H1 (cell line): ENCODE measurements at regions not wholly inside any gene's neighbourhood (a gene's known extent, or its start where the extent isn't known, plus 50 kb on each side); places are given as distances from the start of the nearest gene placed in this dataset.

Source experiments
- BRCA1 ChIP-seq: IDR thresholded peaks from 2 replicates; pipeline ENCODE4 v1.6.1; 2012; ENCODE audit warnings: low read depth, low read length, improper control_type of control experiment
- GABPA ChIP-seq: IDR thresholded peaks from 2 replicates; pipeline ENCODE4 v1.6.1; 2011; ENCODE audit warnings: mild to moderate bottlenecking, low read length, moderate library complexity, borderline replicate concordance; ENCODE audit not compliant: insufficient read depth
- HDAC6 ChIP-seq: IDR thresholded peaks from one replicate; pipeline ENCODE4 v1.7.1; 2012; ENCODE audit warnings: low read depth, mild to moderate bottlenecking, inconsistent platforms, low read length, moderate library complexity
- PHF8 ChIP-seq: fragments of 200-600 bp; sonication (generic); conservative IDR thresholded peaks from 2 replicates; pipeline ENCODE4 v1.7.1; 2012; ENCODE audit warnings: low read depth, mild to moderate bottlenecking, inconsistent platforms, low read length, moderate library complexity
- RAD21 ChIP-seq, 2 experiments: IDR thresholded peaks in 1 of 2; conservative IDR thresholded peaks in 1 of 2; 2 replicates each; pipeline ENCODE4 v1.6.1; 2011; ENCODE audit warnings: low read depth in 2 of 2, low read length in 2 of 2, improper control_type of control experiment in 1 of 2, inconsistent platforms in 1 of 2, mild to moderate bottlenecking in 1 of 2, moderate library complexity in 1 of 2
- TF ChIP-seq, protein P1 (sequence below), 3 experiments: IDR thresholded peaks; 1 replicate in 2 of 3; 2 replicates in 1 of 3; pipeline versions ENCODE4 v1.5.1 to v1.6.1; 2011; ENCODE audit warnings: low read length in 3 of 3, mild to moderate bottlenecking in 3 of 3, inconsistent platforms in 2 of 3, low read depth in 1 of 3, moderate library complexity in 1 of 3; ENCODE audit not compliant: insufficient read depth in 1 of 3; ENCODE audit errors: control extremely low read depth in 1 of 3

DNA sequence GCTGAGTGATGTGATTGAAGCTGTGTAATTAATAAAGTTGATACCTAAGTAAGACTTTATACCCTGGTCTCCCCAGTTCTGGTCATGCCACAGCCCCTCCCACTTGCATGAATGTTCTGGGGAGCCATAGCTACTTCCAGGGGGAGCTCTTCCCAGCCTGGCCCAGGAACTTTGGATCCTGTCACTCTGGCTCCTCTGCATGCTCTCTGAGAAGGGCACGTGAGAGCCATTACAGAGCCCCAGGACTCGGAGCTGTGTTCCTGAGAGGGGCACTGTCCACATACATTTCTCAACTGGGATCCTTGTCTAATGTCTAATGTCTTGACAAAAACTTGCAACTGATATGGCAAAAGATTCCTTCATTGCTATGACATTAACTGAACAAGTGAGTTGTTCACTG is 173.9 kb upstream of the NPY start:
- TF ChIP-seq, protein P1, sequence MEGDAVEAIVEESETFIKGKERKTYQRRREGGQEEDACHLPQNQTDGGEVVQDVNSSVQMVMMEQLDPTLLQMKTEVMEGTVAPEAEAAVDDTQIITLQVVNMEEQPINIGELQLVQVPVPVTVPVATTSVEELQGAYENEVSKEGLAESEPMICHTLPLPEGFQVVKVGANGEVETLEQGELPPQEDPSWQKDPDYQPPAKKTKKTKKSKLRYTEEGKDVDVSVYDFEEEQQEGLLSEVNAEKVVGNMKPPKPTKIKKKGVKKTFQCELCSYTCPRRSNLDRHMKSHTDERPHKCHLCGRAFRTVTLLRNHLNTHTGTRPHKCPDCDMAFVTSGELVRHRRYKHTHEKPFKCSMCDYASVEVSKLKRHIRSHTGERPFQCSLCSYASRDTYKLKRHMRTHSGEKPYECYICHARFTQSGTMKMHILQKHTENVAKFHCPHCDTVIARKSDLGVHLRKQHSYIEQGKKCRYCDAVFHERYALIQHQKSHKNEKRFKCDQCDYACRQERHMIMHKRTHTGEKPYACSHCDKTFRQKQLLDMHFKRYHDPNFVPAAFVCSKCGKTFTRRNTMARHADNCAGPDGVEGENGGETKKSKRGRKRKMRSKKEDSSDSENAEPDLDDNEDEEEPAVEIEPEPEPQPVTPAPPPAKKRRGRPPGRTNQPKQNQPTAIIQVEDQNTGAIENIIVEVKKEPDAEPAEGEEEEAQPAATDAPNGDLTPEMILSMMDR (IDR thresholded peaks at IDR 0.05; ENCODE audit: control extremely low read depth in 1 of 3, insufficient read depth in 1 of 3, low read depth in 1 of 3, low read length in 3 of 3) = no peak
- TF ChIP-seq RAD21 (IDR thresholded peaks at IDR 0.05 in 1 of 2, conservative IDR thresholded peaks at IDR 0.05 in 1 of 2; ENCODE audit: low read depth in 2 of 2, low read length in 2 of 2) = no peak
- no peak for TF ChIP-seq PHF8
- no peak for TF ChIP-seq HDAC6
- TF ChIP-seq BRCA1 = no peak
- no peak for TF ChIP-seq GABPA
